H9 (cell line): ENCODE measurements at regions not wholly inside any gene's neighbourhood (a gene's known extent, or its start where the extent isn't known, plus 50 kb on each side); places are given as distances from the start of the nearest gene placed in this dataset.

Experiments
- DNase-seq: peaks from one replicate; pipeline ENCODE4 v3.0.0-alpha.2; 2017
- H2AFZ ChIP-seq: one replicate; pipeline ENCODE4 v1.6.1; 2013; ENCODE audit warnings: mild to moderate bottlenecking, low read length, control low read depth, moderate library complexity
- H2AK5ac ChIP-seq: 2 replicates; pipeline ENCODE4 v1.6.1; 2013; ENCODE audit warnings: low read length, control low read depth, mixed read lengths; ENCODE audit not compliant: insufficient read length
- H2BK120ac ChIP-seq: one replicate; pipeline ENCODE4 v1.6.1; 2013; ENCODE audit warnings: low read depth, mild to moderate bottlenecking, low read length, control low read depth, inconsistent platforms; ENCODE audit not compliant: poor library complexity, severe bottlenecking
- H2BK12ac ChIP-seq: 2 replicates; pipeline ENCODE4 v1.6.1; 2013; ENCODE audit warnings: low read length, control low read depth, mixed read lengths, low read depth; ENCODE audit not compliant: insufficient read length
- H2BK15ac ChIP-seq: 2 replicates; pipeline ENCODE4 v1.6.1; 2013; ENCODE audit warnings: low read depth, low read length, control low read depth
- H2BK20ac ChIP-seq: one replicate; pipeline ENCODE4 v1.6.1; 2013; ENCODE audit warnings: low read depth, mild to moderate bottlenecking, low read length, control low read depth, inconsistent platforms; ENCODE audit not compliant: poor library complexity, severe bottlenecking
- H2BK5ac ChIP-seq: 2 replicates; pipeline ENCODE4 v1.6.1; 2013; ENCODE audit warnings: low read length, control low read depth, mixed read lengths; ENCODE audit not compliant: insufficient read length
- H3K14ac ChIP-seq: 2 replicates; pipeline ENCODE4 v1.6.1; 2013; ENCODE audit warnings: low read length, control low read depth; ENCODE audit not compliant: insufficient read depth
- H3K18ac ChIP-seq: 2 replicates; pipeline ENCODE4 v1.6.1; 2013; ENCODE audit warnings: low read depth, mild to moderate bottlenecking, mixed read lengths, low read length, control low read depth; ENCODE audit not compliant: insufficient read length
- H3K23ac ChIP-seq: 2 replicates; pipeline ENCODE4 v1.6.1; 2013; ENCODE audit warnings: low read length, control low read depth, mixed read lengths, low read depth; ENCODE audit not compliant: insufficient read length
- H3K23me2 ChIP-seq: 2 replicates; pipeline ENCODE4 v1.6.1; 2013; ENCODE audit warnings: low read depth, mild to moderate bottlenecking, mixed read lengths, low read length, control low read depth; ENCODE audit not compliant: insufficient read length, poor library complexity, severe bottlenecking
- H3K27ac ChIP-seq: 2 replicates; pipeline ENCODE4 v1.5.1; 2013; ENCODE audit warnings: low read length, control low read depth, mixed read lengths, low read depth; ENCODE audit not compliant: insufficient read length
- H3K27me3 ChIP-seq: 2 replicates; pipeline ENCODE4 v1.6.1; 2013; ENCODE audit warnings: low read length, control low read depth, inconsistent platforms; ENCODE audit not compliant: insufficient read depth
- H3K4ac ChIP-seq: 2 replicates; pipeline ENCODE4 v1.6.1; 2013; ENCODE audit warnings: low read depth, mild to moderate bottlenecking, control low read depth, inconsistent platforms, low read length, moderate library complexity
- H3K4me1 ChIP-seq: 2 replicates; pipeline ENCODE4 v1.6.1; 2013; ENCODE audit warnings: low read length, control low read depth, inconsistent platforms; ENCODE audit not compliant: insufficient read depth
- H3K4me2 ChIP-seq: 2 replicates; pipeline ENCODE4 v1.6.1; 2013; ENCODE audit warnings: low read length, control low read depth, mixed read lengths; ENCODE audit not compliant: insufficient read length, insufficient read depth
- H3K56ac ChIP-seq: 2 replicates; pipeline ENCODE4 v1.6.1; 2013; ENCODE audit warnings: low read depth, mild to moderate bottlenecking, mixed read lengths, low read length, control low read depth; ENCODE audit not compliant: insufficient read length
- H3K79me1 ChIP-seq: 2 replicates; pipeline ENCODE4 v1.6.1; 2013; ENCODE audit warnings: low read depth, mild to moderate bottlenecking, moderate library complexity, low read length, control low read depth, inconsistent platforms; ENCODE audit not compliant: insufficient read depth, poor library complexity, severe bottlenecking
- H3K79me2 ChIP-seq: 2 replicates; pipeline ENCODE4 v1.6.1; 2013; ENCODE audit warnings: low read length, control low read depth, inconsistent platforms; ENCODE audit not compliant: insufficient read depth
- H3K9ac ChIP-seq: 2 replicates; pipeline ENCODE4 v1.6.1; 2013; ENCODE audit warnings: low read length, control low read depth, mixed read lengths; ENCODE audit not compliant: insufficient read length; ENCODE audit errors: extremely low read depth
- H3K9me3 ChIP-seq: one replicate; pipeline ENCODE4 v1.6.1; 2013; ENCODE audit warnings: low read depth, low read length, inconsistent platforms; ENCODE audit not compliant: control insufficient read depth
- H3T11ph ChIP-seq: one replicate; pipeline ENCODE4 v1.6.1; 2013; ENCODE audit warnings: mild to moderate bottlenecking, low read length, control low read depth, inconsistent platforms
- H4K20me1 ChIP-seq: one replicate; pipeline ENCODE4 v1.6.1; 2013; ENCODE audit not compliant: control insufficient read depth, insufficient read length, insufficient read depth
- H4K5ac ChIP-seq: 2 replicates; pipeline ENCODE4 v1.6.1; 2013; ENCODE audit warnings: low read depth, mild to moderate bottlenecking, mixed read lengths, low read length, control low read depth; ENCODE audit not compliant: insufficient read length
- H4K8ac ChIP-seq: replicated peaks from 2 replicates; pipeline ENCODE4 v1.6.1; 2013; ENCODE audit warnings: low read length, control low read depth, mixed read lengths, low read depth; ENCODE audit not compliant: insufficient read length
- H4K91ac ChIP-seq: 2 replicates; pipeline ENCODE4 v1.6.1; 2013; ENCODE audit warnings: low read depth, mild to moderate bottlenecking, moderate library complexity, mixed read lengths, low read length, control low read depth; ENCODE audit not compliant: insufficient read length
- H3K27ac Mint-ChIP-seq, 3 experiments: 2 replicates in 2 of 3; 3 replicates in 1 of 3; pipeline ENCODE4 v1.8.0; 2020 to 2021; ENCODE audit warnings: mixed read lengths in 3 of 3, mild to moderate bottlenecking in 1 of 3, moderate library complexity in 1 of 3
- H3K27me3 Mint-ChIP-seq: 2 replicates; pipeline ENCODE4 v1.8.0; 2021; ENCODE audit warnings: low read depth, mild to moderate bottlenecking, moderate library complexity, mixed read lengths
- H3K36me3 Mint-ChIP-seq, 3 experiments: 2 replicates in 2 of 3; 3 replicates in 1 of 3; pipeline ENCODE4 v1.8.0; 2020 to 2021; ENCODE audit warnings: low read depth in 3 of 3, mixed read lengths in 3 of 3; ENCODE audit not compliant: insufficient read depth in 1 of 3
- H3K4me1 Mint-ChIP-seq, 2 experiments: 2 replicates each; pipeline ENCODE4 v1.8.0; 2020; ENCODE audit warnings: mixed read lengths in 2 of 2
- H3K4me3 Mint-ChIP-seq, 2 experiments: 2 replicates in 1 of 2; 3 replicates in 1 of 2; pipeline ENCODE4 v1.8.0; 2020 to 2021; ENCODE audit warnings: mild to moderate bottlenecking in 2 of 2, mixed read lengths in 2 of 2, moderate library complexity in 1 of 2
- H3K9me3 Mint-ChIP-seq, 2 experiments: 2 replicates in 1 of 2; 3 replicates in 1 of 2; pipeline ENCODE4 v1.8.0; 2020; ENCODE audit warnings: mild to moderate bottlenecking in 2 of 2, mixed read lengths in 2 of 2, moderate library complexity in 1 of 2
- TF ChIP-seq, protein P1 (sequence below): fragments of 200-600 bp; sonication (generic); conservative IDR thresholded peaks from 3 replicates; pipeline ENCODE4 v1.8.0; 2021; ENCODE audit warnings: antibody characterized with exemption, mild to moderate bottlenecking

DNA sequence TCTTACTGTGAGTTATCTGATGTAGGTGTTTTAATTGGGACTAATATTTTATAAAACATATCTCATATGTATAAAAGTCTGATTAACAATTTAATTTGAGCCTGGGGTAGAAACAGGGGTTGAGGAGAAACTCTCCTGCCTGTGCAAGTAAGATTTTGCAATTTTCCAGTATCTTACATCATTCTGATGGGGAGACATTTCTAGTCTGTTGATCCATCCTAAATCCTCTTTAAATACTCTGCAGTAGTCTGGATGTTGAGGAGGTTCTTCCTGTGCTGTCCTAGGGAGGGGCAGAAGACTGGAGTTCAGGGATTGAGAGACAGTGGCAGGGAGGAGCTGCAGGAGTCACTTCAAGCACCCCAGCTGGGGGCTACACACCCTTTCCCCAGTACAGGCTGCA is 287.8 kb downstream of the ADGRD1 start:
- no peak overlapping the region for H3K14ac ChIP-seq
- H3K23me2 ChIP-seq: no peaks in the 10 kb centered on the region
- H3K79me1 ChIP-seq: no peaks in the 10 kb centered on the region
- no peak overlapping the region for H3K27ac Mint-ChIP-seq
- no peak overlapping the region for H3K9ac ChIP-seq
- peaks cover 7 to 17% (median 8%) of the 10 kb centered on the region in 3 experiments for H3K36me3 Mint-ChIP-seq
- no peak overlapping the region for H2BK15ac ChIP-seq
- H3K23ac ChIP-seq: no peak overlapping the region
- no peak overlapping the region for H4K8ac ChIP-seq
- no peak overlapping the region for H2BK5ac ChIP-seq
- no peak overlapping the region for H4K91ac ChIP-seq
- no peak for DNase-seq
- no peak overlapping the region for H3K4me3 Mint-ChIP-seq
- H3K79me2 ChIP-seq: no peaks in the 10 kb centered on the region
- no peak overlapping the region for H2BK20ac ChIP-seq
- peaks cover 25% of the 10 kb centered on the region for H3K27me3 Mint-ChIP-seq
- no peak overlapping the region for H2BK120ac ChIP-seq
- H3K9me3 Mint-ChIP-seq: peaks cover 16 to 18% of the 10 kb centered on the region in 2 experiments; a peak in 4 of 5 replicates
- H3K27me3 ChIP-seq: no peaks in the 10 kb centered on the region
- no peaks in the 10 kb centered on the region for H3K9me3 ChIP-seq
- TF ChIP-seq, protein P1, sequence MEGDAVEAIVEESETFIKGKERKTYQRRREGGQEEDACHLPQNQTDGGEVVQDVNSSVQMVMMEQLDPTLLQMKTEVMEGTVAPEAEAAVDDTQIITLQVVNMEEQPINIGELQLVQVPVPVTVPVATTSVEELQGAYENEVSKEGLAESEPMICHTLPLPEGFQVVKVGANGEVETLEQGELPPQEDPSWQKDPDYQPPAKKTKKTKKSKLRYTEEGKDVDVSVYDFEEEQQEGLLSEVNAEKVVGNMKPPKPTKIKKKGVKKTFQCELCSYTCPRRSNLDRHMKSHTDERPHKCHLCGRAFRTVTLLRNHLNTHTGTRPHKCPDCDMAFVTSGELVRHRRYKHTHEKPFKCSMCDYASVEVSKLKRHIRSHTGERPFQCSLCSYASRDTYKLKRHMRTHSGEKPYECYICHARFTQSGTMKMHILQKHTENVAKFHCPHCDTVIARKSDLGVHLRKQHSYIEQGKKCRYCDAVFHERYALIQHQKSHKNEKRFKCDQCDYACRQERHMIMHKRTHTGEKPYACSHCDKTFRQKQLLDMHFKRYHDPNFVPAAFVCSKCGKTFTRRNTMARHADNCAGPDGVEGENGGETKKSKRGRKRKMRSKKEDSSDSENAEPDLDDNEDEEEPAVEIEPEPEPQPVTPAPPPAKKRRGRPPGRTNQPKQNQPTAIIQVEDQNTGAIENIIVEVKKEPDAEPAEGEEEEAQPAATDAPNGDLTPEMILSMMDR: no peak
- H3K4me1 ChIP-seq: no peaks in the 10 kb centered on the region; the same call in 1 of the 2 replicates
- no peak overlapping the region for H2BK12ac ChIP-seq
- H4K5ac ChIP-seq: no peak overlapping the region
- H3K27ac ChIP-seq: no peak overlapping the region
- no peak overlapping the region for H3K18ac ChIP-seq
- H3K56ac ChIP-seq: no peak overlapping the region
- H2AFZ ChIP-seq: no peak overlapping the region
- no peak overlapping the region for H2AK5ac ChIP-seq
- H4K20me1 ChIP-seq: no peaks in the 10 kb centered on the region
- no peak overlapping the region for H3K4ac ChIP-seq
- no peak overlapping the region for H3K4me2 ChIP-seq
- H3K4me1 Mint-ChIP-seq: peaks cover 0 to 10% of the 10 kb centered on the region in 2 experiments; a peak in 2 of 4 replicates
- H3T11ph ChIP-seq: no peak overlapping the region
